Adrenal gland (tissue), 9 donors: ENCODE measurements at regions not wholly inside any gene's neighbourhood (a gene's known extent, or its start where the extent isn't known, plus 50 kb on each side); places are given as distances from the start of the nearest gene placed in this dataset.
"Not testable (repeated sequence)": the region's sequence is repeated elsewhere in the genome, so short reads cannot be mapped to it uniquely, and the experiment has no call there.

ENCODE experiments used
- DNase-seq, 7 donors: peaks; one replicate each; pipeline ENCODE4 v3.0.0-alpha.2; 2019 to 2020
- H3K27ac ChIP-seq, 5 donors: fragments of 200-600 bp; sonication (generic) in 4 of 5; 1 replicate in 3 of 5; 2 replicates in 2 of 5; pipeline versions ENCODE4 v1.5.1 to v1.8.0; 2016 to 2020; ENCODE audit warnings: mild to moderate bottlenecking in 1 of 5
- H3K27me3 ChIP-seq: fragments of 200-600 bp; 2 replicates; pipeline ENCODE4 v1.8.0; 2021
- H3K36me3 ChIP-seq, 2 donors: fragments of 200-600 bp; replicated peaks in 1 of 2; 1 replicate in 1 of 2; 2 replicates in 1 of 2; pipeline versions ENCODE4 v1.5.1 to v1.8.0; 2018 to 2022
- H3K4me1 ChIP-seq, 2 donors: fragments of 200-600 bp; replicated peaks in 1 of 2; 1 replicate in 1 of 2; 2 replicates in 1 of 2; pipeline versions ENCODE4 v1.5.1 to v1.8.0; 2018 to 2021
- H3K4me3 ChIP-seq, 4 donors: fragments of 200-600 bp; sonication (generic) in 3 of 4; one replicate each; pipeline ENCODE4 v1.5.1; 2016 to 2018
- H3K9me3 ChIP-seq, 3 donors: fragments of 200-600 bp; sonication (generic) in 1 of 3; replicated peaks in 1 of 3; 1 replicate in 2 of 3; 2 replicates in 1 of 3; pipeline versions ENCODE4 v1.5.1 to v1.8.0; 2016 to 2021
- POLR2A ChIP-seq, 2 donors: fragments of 450-650 bp; IDR thresholded peaks; one replicate each; pipeline ENCODE4 v1.6.1; 2017; ENCODE audit warnings: antibody characterized with exemption in 2 of 2, mild to moderate bottlenecking in 2 of 2, moderate library complexity in 1 of 2
- WGBS, 4 donors: extraction: QIAGEN DNeasy Blood & Tissue Kit in 2 of 4; methylation state at CpG; one replicate each; pipeline versions ENCODE4 v1.1.5 to v1.1.7; 2013 to 2017; 5-methylcytosine and 5-hydroxymethylcytosine counted together
- intact Hi-C, 2 donors: fragments of 100-400 bp; cut with DNase I; formaldehyde crosslinking; loops; one replicate each; pipeline versions ENCODE4 v1.14.1 to v1.15.0; 2022 to 2023
- TF ChIP-seq, protein P1 (sequence below), 6 experiments: fragments of 450-650 bp in 4 of 6; fragments of 200-600 bp in 2 of 6; sonication (generic) in 1 of 6; IDR thresholded peaks; 1 replicate in 5 of 6; 2 replicates in 1 of 6; pipeline versions ENCODE4 v1.5.1 to v1.8.0; 2016 to 2021; ENCODE audit warnings: antibody characterized with exemption in 6 of 6, mild to moderate bottlenecking in 2 of 6, moderate library complexity in 1 of 6
- donor health status: healthy with polysubstance abuse.
- donor health status: Bipolar disorder and iron deficiency.
- donor health status: DM: yes; HTN: yes; CAD: no.
- donor health status: DM: no; HTN: no; CAD: no.
- donor health status: DM: no; HTN: no; CAD: no.

DNA sequence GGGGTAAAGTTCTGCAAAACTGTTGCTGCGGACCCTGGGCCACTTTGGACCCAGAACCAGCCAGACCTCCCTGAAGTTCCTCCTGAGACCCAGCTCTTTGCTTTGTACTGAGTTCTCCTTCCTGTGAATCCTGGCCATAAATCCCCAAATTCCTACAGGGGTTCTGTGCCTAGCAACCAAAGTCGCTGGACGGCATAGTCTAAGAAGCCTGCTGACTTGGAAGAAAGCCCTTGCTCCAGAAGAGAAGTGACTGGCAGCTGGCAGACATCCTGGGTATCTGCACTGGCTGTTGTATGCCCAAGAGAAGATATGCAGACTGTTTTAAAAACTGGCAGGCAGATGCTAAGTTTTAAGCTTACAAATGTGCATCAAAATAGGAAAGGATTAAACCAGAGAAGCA is 99.9 kb upstream of the SLC24A4 start:
- H3K4me1 ChIP-seq: peaks cover 0 to 1% of the 10 kb centered on the region in 2 donors
- no peak overlapping the region for H3K27ac ChIP-seq
- 37 to 84% (median 58%) methylated on average over 2 to 3 of the region's 3 CpGs for WGBS, 4 donors

DNA sequence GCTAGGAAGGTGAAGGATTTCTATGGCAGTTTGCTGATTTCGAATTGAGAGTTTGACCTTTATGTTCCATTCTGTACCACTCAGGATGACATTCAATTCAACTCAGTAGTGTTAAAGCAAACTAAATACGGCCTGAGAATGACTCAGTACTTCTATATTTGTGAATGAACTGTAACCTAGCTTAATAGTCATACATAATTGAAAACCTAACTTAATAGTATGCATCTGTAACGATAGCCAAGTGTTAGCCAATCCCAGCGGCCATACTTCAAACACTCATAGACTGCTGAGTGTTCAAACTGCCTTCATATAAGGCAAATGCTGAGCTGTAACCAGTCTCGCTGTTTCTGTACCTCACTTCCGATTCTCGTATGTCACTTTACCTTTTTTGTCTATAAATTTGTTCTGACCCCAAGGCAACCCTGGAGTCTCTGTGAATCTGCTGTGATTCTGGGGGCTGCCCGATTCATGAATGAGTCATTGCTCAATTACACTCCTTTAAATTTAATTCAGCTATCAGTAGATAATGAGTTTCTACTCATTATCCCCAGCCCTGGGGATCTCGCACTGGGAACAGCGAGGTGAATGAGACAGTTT is 98.5 kb upstream of the SLC24A4 start:
- TF ChIP-seq, protein P1, sequence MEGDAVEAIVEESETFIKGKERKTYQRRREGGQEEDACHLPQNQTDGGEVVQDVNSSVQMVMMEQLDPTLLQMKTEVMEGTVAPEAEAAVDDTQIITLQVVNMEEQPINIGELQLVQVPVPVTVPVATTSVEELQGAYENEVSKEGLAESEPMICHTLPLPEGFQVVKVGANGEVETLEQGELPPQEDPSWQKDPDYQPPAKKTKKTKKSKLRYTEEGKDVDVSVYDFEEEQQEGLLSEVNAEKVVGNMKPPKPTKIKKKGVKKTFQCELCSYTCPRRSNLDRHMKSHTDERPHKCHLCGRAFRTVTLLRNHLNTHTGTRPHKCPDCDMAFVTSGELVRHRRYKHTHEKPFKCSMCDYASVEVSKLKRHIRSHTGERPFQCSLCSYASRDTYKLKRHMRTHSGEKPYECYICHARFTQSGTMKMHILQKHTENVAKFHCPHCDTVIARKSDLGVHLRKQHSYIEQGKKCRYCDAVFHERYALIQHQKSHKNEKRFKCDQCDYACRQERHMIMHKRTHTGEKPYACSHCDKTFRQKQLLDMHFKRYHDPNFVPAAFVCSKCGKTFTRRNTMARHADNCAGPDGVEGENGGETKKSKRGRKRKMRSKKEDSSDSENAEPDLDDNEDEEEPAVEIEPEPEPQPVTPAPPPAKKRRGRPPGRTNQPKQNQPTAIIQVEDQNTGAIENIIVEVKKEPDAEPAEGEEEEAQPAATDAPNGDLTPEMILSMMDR (IDR thresholded peaks at IDR 0.05): no peak
- no peak for TF ChIP-seq POLR2A (IDR thresholded peaks at IDR 0.05)
- Histone ChIP-seq H3K27me3 (no peaks in the 10 kb centered on the region), H3K4me3 (no peak overlapping the region), H3K4me1 (no peaks in the 10 kb centered on the region), H3K36me3 (no peaks in the 10 kb centered on the region), H3K27ac (no peak overlapping the region), H3K9me3 (no peaks in the 10 kb centered on the region)
- 73 to 82% (median 77%) methylated on average over 10 of the region's 10 CpGs for WGBS, 4 donors
- intact Hi-C loops: no loop called here
- no peak for DNase-seq

More for the DNA sequence above, 99.9 kb upstream of the SLC24A4 start:
- DNase-seq: no peak
- no peaks in the 10 kb centered on the region for H3K27me3 ChIP-seq
- intact Hi-C loops: no loop called here
- no peaks in the 10 kb centered on the region for H3K9me3 ChIP-seq
- H3K36me3 ChIP-seq: no peaks in the 10 kb centered on the region
- no peak for TF ChIP-seq POLR2A (IDR thresholded peaks at IDR 0.05)
- TF ChIP-seq, protein P1 (IDR thresholded peaks at IDR 0.05): no peak
- no peak overlapping the region for H3K4me3 ChIP-seq

DNA sequence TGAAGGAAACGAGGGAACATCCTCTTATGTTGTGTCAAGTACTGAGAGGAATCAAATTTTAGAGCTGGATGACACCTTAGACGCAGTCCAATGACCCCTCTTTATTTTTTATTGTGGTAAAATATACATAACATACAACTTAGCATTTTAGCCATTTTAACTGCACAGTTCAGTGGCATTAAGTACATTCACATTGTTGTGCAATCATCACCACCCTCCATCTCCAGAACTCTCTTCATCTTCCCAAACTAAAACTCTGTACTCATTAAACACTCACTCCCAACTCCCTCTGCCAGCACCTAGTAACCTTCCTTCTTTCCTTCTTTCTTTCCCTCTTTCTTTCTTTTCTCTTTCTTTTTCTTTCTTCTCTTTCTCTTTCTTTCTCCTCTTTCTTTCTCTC is 97.2 kb upstream of the SLC24A4 start:
- Histone ChIP-seq H3K36me3 (no peaks in the 10 kb centered on the region), H3K4me3 (no peak overlapping the region), H3K27ac (no peak overlapping the region), H3K27me3 (no peaks in the 10 kb centered on the region), H3K9me3 (no peaks in the 10 kb centered on the region), H3K4me1 (no peaks in the 10 kb centered on the region)
- intact Hi-C loops: no loop called here
- WGBS, 4 donors: 60 to 69% (median 67%) methylated on average over 2 of the region's 2 CpGs
- no peak for DNase-seq
- TF ChIP-seq POLR2A (IDR thresholded peaks at IDR 0.05): no peak
- TF ChIP-seq, protein P1 (IDR thresholded peaks at IDR 0.05): no peak

DNA sequence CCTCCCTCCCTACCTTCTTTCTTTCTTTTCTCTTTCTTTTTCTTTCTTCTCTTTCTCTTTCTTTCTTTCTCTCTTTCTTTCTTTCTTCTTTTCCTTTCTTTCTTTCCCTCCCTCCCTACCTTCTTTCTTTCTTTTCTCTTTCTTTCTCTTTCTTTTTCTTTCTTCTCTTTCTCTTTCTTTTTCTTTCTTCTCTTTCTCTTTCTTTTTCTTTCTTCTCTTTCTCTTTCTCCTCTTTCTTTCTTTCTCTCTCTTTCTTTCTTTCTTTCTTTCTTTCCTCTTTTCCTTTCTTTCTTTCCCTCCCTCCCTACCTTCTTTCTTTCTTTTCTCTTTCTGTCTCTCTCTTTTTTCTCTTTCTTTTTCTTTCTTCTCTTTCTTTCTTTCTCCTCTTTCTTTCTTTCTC is 96.8 kb upstream of the SLC24A4 start:
- H3K27ac ChIP-seq, H3K4me3 ChIP-seq, DNase-seq, intact Hi-C loops, H3K9me3 ChIP-seq, H3K36me3 ChIP-seq, H3K4me1 ChIP-seq, H3K27me3 ChIP-seq: not testable (repeated sequence)

DNA sequence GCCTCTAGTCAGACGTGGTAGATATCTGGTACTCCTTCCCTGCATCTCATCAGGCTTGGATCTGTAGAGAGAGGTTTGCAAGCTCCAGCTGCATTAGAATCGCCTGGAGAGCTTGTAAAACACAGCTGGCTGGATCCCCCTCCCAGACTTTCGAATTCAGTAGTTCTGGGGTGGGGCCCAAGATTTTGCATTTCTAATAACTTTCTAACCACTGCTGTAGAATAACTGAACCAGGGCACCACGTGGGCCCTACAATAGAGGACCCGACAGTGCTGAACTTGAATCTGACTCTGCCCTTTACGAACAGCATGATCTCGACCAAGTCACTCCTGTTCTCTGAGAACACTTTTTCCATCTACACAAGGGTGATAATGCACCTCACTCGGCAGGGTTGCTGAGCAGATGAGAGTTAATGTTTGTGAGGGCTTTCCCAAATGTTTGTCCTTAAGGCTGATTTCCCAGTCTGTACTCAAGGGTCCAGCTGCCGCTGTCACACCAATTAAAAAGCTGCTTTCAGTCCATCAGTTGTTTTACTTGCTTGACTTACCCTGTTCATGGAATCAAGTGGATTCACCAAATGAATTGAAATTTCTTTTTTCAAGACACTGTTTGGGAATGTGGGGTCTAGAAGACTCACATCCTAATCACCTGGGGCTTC is 86.6 kb upstream of the SLC24A4 start:
- WGBS, 4 donors: 75 to 77% (median 76%) methylated on average over 9 of the region's 9 CpGs
- no peak for DNase-seq
- Histone ChIP-seq H3K4me1 (no peaks in the 10 kb centered on the region), H3K4me3 (no peak overlapping the region), H3K36me3 (no peaks in the 10 kb centered on the region), H3K9me3 (no peaks in the 10 kb centered on the region), H3K27ac (no peak overlapping the region), H3K27me3 (no peaks in the 10 kb centered on the region)
- TF ChIP-seq, protein P1 (IDR thresholded peaks at IDR 0.05): no peak
- no peak for TF ChIP-seq POLR2A (IDR thresholded peaks at IDR 0.05)
- intact Hi-C loops: no loop called here
